ENCODE measurements at regions not wholly inside any gene's neighbourhood (a gene's known extent, or its start where the extent isn't known, plus 50 kb on each side); places are given as distances from the start of the nearest gene placed in this dataset.
"Not testable (repeated sequence)": the region's sequence is repeated elsewhere in the genome, so short reads cannot be mapped to it uniquely, and the experiment has no call there.

DNA sequence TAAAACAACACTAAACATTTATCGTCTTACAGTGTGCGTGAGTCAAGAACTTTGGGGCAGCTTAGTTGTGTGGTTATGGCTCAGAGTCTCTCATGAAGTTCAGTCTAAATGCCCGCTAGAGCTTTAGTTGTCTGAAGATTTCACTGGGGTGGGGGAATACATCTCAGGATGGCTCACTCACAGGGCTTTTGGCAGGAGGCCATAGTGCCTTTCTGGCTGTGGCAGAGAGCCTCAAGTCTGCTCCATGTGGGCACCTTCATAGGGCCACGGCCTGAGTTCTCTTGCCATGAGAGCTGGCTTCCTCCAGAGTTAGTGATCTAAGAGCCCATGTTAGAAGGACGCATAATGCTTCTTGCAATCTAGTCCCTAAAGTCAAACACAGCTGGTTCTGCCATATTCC is 258.8 kb upstream of the NUDT12 start:
- no peak for DNase-seq

DNA sequence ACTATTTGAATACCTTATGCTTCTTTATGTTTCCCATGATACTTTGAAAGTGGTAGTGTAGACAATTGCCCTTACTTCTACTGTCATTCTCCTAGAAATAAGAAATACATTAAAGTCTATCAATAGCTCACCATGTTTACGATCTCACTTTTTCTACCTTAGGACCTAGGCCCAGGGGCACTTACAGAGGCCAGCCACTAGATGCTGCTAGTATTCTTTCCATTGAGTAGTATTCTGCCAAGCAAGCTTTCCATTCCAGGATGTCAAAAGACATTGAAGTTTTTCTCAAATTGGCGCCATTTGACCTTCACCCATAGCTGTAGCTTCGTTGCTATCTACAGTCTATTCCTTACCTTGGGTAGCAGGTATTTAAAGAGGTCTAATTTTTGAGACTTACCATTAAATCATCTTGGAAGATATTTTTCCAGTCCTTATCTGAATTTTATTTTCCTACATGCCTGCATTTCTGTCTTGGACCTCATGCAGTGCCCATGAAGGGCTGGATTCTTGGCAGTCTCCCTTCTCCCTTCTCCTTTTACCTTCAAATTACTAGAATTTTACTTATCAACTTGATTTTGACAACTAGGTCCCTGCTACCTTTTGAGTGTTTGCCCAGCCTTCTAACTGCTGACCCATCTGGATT is 246.0 kb upstream of the NUDT12 start:
- DNase-seq, result peak; percentile 51

DNA sequence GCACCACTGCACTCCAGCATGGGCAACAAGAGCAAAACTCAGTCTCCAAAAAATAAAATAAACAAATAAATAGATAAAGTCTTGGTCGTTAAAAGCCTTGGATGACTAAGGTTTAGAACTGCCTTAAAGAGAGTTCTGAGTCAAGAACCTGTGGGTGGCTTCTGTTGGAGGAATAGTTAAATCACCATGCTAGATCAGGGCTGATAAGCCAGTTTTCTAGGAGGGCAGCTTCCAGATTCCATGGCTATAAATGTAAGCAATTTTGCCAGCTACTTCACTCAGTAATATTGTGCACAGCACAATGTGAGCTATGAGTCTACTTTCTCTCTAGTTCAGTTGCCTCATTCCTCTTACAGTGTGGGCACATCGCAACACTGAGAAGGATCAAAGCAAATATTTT is 242.1 kb upstream of the NUDT12 start:
- DNase-seq, result no peak

DNA sequence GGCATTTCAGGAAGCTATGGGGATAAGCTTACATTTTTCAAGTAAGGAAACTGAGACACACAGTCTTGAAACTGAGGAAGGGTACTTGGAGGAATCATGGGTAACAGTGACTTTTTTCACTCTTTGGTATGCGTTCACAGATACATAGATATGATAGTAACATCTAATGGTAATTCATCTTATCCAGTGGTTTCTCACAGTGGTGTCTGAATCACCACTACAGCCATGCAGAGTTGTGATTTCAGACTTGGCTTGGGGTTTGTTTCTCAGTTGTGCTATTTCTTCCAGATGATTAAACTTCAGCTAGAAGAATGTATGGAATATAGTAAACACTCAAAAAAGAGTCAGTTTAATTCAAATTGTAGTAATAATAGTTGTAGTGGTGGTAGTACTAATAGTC is 239.1 kb upstream of the NUDT12 start:
- DNase-seq, result no peak

DNA sequence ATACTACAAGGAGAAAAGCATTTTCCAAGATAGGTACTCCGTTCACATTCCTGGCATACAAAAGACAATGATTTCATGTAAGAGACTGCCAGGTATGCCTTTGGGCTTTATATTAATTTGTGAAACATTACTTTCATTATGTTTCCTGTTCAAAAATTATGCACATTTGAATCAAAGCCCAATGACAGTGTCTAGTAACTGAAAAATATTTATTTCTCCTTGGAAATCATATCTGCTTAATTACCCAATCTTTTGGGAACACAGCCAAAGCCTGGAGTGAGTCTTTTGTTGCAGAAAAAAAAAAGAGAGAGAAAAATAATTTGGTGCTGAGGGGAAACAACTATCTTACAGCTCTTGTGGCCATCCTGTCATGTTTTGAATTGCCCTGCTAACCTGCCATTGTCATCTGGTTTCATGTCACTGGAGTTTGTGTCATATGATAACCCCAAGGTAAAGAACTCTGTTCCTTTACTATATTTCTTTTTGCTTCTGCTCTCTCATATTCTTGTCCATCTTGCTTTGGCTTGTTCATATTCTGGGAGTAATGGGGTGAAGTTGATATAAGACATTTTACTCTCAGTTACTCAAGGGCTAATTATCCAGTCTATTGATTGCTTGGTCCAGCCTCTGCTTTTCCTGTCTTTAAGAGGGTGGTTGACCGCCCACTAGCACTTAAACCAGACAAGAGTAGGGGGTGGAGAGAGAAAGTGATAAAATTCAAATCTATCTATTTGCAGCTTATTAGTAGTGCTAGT is 238.3 kb upstream of the NUDT12 start:
- DNase-seq, result no peak

DNA sequence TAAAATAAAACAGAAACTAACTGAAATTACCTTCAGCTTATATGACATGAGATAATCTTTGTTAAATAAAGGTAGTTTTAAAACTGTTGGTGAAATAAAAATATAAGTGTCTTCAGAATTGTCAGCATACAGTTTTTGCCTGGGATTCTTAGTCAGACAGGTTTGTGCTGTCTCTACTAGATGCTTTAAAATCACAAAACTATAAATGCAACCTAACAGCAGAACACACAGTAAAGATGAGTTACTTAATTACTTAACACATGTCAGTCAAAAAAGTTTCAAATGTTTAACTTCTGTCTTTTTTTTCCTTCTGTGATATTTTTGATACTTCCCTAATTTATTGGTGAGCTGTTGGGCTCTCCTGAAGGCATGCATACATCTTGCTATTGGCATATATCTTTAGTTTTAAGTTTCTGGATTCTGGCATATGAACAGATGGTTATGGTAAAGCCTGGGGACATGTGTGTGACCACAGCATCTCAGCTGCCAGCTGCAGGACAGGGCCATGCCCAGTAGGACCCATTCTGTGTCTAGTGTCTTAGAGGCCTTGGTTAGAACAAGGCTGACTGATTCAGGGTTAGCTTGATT is 231.1 kb upstream of the NUDT12 start:
- no peak for DNase-seq

DNA sequence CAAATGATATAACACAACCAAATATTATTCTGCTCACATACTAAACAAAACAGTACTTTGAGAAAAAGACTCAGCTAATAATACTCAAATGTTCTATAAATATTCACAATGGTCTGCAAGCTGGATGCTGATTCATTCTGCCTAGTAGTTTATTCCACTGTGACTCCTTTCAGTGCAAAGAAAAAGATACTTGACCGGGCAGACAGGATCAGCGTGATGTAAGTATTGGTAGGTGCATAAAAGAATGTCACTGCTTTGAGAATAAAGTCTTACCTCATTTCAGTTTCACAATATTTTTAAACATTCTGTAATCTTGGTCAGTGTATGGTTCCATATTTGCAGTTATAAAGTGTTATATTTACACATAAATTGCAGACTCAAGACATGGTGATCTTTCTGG is 223.0 kb upstream of the NUDT12 start:
- DNase-seq, result no peak

DNA sequence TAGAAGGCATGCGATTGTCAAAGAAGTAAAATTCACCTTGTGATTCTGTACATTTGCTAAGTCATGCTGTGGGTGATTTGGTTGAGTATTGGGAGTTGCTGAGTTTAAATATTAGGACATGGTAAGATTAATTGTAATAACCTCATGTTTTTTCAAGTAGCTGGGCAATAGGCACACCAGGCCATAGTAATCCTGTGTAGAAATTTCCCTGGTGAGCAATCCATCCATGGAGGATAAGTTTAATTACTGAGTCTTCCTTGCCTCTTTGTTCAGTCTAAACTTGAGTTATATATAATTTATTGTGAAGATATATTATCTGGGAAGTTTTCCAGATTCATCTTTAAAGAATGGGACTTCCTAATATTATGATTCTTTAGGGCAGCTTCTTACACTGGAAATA is 221.1 kb upstream of the NUDT12 start:
- DNase-seq, result no peak

DNA sequence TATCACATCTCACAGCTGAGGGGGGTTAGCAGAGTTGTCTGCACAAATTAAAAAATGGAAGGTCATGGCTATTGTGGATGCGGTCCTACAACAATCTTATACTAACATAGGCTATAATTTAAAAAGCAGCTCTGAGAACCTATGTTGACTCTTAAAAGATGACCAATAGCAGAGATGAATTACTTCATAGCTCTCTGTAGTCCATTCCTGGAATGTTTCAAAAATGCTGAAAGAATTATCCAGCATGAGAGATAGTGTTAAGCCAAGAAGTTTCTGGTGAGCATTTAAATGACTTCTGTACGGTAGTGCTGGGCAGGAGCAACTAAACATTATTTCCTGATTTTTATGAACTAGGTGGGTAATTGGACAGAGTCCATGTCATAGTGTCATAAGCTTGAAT is 218.2 kb upstream of the NUDT12 start:
- DNase-seq, result no peak

DNA sequence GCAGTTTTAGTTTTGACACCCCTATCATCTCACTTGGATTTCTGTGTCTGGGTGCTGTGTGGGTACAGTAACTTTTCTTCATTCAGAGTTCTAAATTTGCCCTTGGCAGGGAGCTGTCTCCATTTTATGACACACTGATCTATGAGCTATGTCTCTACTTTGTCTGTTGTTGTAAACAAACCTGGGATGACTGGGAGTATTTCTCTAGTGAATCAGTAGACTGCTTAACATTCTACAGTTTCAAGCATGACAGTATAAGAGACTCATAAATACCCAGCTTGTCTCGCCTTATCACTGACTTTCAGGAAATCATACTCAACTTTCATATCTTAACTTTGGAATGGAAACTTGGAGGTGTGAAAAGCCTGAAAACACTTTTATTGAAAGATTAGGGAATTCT is 212.1 kb upstream of the NUDT12 start:
- no peak for DNase-seq

DNA sequence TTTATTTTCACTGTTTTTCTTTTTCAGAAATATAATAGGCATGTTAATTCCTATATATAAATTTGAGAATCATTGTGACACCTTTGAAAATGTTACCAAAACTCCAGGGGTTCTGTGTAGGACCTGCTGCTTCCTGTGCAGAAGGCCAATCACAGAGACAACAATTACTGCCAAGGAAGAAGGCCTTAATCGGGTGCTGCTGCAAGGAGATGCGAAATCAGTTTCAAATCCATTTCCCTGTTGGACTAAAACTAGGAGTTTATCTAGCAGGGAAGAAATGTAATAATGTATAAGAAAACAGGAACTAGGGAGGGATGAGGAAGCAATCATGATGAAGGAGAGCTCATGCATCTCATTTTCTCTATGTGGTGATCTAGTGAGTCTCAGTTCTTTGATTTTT is 209.7 kb upstream of the NUDT12 start:
- DNase-seq, result no peak

DNA sequence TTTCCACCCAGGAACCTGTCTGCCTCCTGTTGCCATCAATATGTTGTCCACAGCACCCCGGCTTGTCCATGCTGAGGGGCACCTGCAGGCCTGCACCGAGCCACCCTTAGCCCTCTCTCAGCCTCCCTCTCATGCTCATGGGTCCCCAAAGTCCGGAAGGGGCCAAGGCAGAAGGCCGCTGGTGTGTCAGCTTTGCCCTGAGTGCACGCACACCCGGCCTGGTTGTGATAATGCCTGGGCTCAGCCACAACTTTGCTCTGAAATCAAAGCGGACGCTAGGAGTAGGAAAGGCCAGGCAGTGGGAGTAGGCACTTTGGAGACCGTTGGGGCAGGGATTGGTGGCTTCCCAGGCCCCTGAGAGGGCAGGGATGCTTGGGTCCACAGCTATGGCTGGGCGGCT is 201.8 kb upstream of the NUDT12 start:
- no peak for DNase-seq

DNA sequence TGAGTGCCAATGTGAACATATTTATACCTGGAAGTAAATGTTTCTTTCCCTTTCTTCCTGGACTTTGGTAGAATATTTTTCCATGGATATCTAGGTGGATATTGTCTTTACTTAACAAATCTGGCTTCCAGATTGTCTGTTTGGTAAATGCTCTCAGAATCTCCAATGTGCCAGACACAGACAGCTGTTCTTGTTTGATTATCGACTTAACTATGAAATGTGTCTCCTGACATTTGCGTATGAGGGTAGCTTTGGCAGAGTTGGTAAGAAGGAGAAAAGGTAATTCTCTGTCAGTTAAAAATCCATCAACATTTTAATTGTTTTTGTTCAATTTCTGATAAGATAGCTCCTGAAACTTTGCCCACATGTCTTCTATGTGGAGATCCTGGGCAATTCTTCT is 196.4 kb upstream of the NUDT12 start:
- DNase-seq, result no peak

DNA sequence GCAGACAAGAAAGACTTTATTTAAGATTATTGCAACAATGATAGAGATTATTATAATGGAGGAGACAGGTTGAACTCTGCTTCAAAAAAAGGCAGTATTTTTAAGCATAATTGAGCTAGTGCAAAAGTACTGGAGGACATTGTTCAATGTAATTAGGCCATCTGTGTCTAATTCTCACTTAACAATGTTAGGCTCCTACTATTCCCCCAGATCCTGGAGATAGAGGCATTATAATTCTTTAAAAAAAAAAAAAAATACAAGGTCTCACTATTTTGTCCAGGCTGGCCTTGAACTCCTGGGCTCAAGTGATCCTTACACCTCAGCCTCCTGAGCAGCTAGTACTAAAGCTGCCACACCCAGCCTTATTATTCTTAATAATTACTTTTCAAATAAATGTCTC is 193.4 kb upstream of the NUDT12 start:
- no peak for DNase-seq

DNA sequence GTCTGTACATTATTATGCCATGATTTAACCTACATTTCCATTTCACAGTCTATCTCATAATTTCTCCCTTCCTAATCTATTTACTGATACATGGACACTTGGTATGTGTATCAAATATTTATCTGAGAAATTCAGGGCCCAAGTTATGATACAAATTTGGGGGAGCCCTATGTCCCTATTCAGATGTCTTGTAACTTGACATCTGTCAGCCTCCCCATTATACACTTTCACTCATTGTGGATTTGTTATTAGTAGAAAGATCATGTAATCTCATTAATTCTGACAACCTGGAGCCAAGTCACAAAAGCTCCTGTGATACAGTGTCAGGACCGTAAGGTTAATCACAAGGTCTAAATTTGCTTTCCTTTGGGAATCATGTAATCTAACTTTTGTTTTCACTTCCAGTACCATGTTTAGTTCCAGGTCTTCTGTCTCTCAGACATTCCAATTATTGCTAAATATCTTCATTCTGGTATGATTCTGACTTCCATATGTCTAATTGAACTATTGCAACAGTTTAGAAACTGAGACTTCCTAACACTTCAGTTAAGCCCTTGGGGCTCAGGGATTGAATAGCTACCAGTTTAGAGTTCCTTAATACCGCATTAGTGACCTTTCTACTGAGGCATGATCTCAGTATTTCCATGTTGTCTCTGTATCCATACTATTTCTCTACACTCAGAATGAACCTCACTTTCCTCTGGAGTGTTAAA is 182.9 kb upstream of the NUDT12 start:
- no peak for DNase-seq

DNA sequence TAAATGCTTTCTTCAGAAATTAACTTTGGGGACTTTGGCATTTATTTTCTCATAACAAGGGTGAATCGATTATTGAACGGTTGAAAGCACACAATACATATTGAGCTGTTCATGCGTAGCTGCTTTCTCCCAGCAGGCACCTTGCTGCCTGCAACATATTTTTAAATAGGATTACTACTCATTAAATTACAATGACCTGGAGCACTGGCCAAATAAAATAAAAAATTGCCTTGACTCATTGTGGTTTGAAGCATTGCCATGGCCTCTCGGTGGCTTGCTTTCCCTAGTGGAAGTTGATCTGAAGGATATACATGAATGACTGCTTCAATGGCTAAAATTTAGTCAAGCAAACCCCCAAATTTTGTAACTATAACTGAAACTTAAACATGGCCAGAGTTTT is 181.6 kb upstream of the NUDT12 start:
- DNase-seq, result no peak

DNA sequence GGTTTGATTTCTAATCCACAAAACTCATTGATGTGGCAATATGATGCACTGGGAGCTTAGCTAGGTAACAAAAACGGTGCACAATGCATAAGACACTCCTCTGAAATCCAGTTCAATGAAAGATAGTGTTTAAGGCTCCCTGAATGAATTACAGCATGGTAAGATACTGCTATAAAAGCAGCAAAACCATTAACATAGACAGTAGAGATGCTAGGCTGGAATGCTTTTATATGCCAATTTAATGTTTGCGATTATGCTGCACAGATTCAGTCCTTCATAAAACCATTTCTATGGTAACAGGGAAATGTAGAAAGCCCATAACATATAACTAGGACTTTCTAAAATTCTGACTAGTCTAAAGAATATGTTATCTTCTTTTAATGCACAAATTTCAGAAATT is 180.8 kb upstream of the NUDT12 start:
- DNase-seq, result no peak

DNA sequence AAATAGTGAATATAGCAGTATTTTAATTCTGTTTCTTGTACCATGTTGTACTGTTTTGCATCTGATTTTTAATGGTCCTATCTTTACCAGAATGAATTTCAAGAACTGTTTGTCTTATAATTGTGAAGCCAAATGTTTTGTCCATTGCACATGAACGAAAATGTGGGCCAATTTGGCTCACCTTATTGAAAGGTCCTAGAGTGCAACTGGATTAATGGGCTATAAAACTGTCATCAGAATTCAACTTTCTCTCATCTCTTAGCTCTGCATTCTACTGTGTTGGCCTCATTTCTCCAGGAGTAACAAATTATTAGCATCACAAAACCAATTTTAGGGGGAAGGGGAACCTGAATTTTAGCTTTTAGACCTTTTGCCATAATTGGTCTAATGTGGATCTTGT is 179.4 kb upstream of the NUDT12 start:
- no peak for DNase-seq

DNA sequence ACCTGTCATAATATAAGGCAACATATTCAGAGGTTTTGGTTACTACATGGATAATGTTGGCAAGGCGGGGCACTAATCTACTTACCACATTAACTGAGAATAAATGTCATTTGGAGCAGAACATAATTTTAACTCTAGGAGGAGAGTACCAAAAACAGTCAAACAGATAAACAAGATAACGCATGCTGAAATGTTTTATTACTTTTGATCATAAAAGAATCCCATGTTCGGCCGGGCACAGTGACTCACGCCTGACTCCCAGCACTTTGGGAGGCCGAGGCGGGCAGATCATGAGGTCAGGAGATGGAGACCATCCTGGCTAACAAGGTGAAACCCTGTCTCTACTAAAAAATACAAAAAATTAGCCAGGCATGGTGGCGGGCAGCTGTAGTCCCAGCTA is 173.8 kb upstream of the NUDT12 start:
- not testable (repeated sequence) for DNase-seq

DNA sequence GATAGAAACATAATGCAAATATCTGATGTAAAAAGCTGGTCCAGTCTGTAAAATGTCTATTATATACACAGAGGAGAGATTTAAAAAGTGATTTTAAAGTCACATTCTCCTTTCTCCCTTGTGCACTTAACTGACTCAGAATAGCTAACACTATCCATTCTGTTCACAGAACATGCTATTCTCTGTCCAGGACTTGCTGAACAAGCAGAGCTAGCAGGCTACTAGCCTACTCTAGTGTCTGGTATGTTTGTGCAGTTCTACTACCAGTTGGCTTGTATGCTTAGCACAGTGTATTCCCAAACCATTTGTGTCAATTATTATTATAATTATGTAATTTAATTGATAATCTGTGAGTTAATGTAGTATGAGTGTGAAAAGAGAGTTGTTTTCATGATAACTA is 161.7 kb upstream of the NUDT12 start:
- no peak for DNase-seq

DNA sequence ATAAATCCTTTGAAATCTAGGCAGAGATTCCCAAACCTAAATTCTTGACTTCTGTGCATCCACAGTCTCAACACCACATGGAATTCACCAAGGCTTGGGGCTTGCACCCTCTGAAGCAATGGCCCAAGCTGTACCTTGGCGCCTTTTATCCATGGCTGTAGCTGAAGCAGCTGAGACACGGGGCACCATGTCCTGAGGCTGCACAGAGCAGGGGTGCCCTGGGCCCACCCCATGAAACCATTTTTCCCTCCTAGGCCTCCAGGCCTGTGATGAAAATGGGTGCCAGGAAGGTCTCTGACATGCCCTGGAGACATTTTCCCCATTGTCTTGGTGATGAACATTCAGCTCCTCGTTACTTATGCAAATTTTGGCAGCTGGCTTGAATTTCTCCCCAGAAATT is 158.6 kb upstream of the NUDT12 start:
- DNase-seq, result no peak

DNA sequence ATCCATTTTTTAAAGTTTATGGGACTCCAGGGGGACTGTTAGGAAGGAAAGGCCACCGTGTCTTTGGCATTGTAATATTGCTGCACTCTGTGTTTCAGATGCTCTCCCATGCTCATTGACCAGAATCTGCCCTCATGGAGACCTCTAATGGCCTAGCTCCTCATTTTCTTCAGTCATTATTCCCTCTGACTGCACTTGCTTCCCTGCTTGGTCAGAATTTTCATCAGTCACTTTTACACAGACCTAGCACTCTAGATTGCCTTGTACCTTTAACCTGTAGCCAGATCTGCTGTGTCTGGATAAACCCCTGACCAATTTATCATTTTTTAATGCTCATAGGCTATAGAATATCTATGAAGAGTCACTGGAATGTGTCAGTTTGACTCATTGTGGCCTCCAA is 155.5 kb upstream of the NUDT12 start:
- no peak for DNase-seq

DNA sequence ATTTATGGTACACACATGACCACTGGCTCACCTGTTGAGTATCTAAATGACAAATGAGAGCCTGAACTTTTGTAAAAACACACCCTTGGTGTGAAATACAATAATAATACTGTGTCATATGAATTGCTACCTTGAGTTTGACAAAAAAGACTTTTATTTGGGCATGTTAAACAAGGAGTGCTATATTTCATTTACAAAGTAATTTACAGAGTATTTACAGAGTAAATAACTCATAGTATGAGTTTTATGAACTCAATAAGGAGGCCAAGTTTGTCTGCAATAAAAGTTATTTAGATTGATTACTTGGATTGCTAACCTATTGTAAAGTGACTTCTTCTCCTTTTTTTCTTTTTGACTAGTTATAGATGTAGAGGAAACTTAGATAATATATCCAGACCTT is 146.0 kb upstream of the NUDT12 start:
- no peak for DNase-seq

All from DMS 273 treated with DMSO at 0.1 percent for 48 hours (cell line).